ENCODE measurements at regions not wholly inside any gene's neighbourhood (a gene's known extent, or its start where the extent isn't known, plus 50 kb on each side); places are given as distances from the start of the nearest gene placed in this dataset.
A peak's percentile ranks its signal among the peaks of the same experiment; 100 is the strongest.

- no peak for DNase-seq
These were observed 167.5 kb upstream of the UMPS start for GRCh38 chr3:124562769-124563168.

GRCh38 chr3:124563376-124563775, 166.9 kb upstream of the UMPS start:
- no peak for DNase-seq

- peak; percentile 69 for DNase-seq
These were observed 165.2 kb upstream of the UMPS start for GRCh38 chr3:124565013-124565412.

- DNase-seq = no peak
These were observed 164.7 kb upstream of the UMPS start for GRCh38 chr3:124565551-124565950.

DNA sequence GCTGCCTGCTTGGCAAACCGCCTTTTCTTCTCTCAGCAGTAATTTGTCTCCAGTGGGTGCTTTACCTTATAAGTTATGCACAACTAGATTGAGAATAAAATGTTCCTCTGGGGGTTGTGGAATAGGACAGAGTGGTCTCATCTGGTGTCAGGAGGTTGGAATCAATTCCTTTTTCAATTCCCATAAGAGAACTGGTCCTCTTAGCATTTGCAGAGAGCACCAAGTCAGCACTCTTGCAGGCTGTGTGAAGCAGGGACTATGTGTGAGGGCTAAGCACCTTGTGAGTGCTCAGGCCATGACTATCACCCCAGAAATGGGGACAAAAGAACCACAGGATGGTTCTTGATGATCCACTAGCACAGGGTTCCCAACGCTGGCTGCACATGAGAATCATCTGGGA, 163.6 kb upstream of the UMPS start:
- no peak for DNase-seq

DNA sequence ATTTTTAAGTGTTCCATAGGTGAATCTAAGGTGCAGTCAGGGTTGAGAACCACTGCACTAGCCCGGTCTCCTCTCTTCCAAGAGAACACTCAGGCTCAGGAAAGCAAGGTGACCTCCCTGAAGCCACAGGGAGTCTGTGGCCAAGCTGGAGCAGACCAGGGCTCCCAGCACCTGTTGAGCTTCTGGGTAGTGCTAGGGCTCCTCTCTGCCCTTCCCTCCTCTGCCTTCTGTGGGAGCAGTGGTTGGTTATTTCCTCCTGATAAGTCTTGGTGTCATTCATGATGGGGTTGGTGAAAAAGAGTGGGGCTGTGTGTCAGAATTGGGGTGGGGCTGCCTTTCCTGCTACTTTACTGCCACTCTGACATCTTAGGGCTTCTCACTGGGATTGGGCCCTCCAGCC, 163.1 kb upstream of the UMPS start:
- DNase-seq = no peak

DNA sequence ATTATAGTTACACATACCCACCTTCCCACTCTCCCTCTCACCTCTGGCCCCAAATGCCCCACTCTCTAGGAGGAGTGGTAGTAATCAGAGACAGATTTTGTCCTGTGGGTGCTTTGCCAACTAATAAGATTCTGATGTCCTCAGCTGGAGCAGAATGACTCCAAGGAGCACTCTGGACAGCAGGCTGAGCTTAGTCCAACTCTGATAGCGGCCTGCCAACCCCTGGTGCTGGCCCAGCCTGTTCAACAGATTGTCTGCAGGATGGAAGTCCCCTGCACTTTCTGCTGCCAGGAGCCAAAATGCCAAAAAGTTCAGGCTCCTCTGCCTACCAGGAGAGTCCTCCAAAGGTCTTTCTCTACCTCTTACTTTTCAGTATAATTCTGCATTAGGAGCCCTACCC, 160.5 kb upstream of the UMPS start:
- no peak for DNase-seq

GRCh38 chr3:124570232-124570631, 160.0 kb upstream of the UMPS start:
- no peak for DNase-seq

- no peak for DNase-seq
These were observed 157.3 kb upstream of the UMPS start for GRCh38 chr3:124572851-124573405.

- DNase-seq = no peak
These were observed 156.2 kb upstream of the UMPS start for GRCh38 chr3:124574012-124574411.

- DNase-seq = no peak
These were observed 153.4 kb upstream of the UMPS start for GRCh38 chr3:124576565-124577493.

GRCh38 chr3:124577494-124578167, 152.6 kb upstream of the UMPS start:
- no peak for DNase-seq

- DNase-seq = no peak
These were observed 150.6 kb upstream of the UMPS start for GRCh38 chr3:124579641-124580040.

DNA sequence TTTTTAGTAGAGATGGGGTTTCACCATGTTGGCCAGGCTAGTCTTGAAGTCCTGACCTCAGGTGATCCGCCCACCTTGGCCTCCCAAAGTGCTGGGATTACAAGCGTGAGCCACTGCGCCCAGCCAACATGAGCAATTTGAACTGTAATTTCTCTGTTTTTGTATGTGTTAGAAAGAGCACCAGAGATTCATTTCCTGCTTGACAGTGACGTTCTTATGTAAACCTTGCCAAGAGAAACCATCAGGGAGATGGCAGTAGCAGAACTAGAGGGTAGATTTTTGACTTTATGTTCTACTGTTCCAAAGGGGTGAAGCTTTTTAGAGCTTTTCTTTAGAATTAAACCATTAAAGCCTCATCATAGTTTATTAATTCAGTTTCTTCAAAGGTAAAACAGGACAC, 148.1 kb upstream of the UMPS start:
- DNase-seq = no peak

DNA sequence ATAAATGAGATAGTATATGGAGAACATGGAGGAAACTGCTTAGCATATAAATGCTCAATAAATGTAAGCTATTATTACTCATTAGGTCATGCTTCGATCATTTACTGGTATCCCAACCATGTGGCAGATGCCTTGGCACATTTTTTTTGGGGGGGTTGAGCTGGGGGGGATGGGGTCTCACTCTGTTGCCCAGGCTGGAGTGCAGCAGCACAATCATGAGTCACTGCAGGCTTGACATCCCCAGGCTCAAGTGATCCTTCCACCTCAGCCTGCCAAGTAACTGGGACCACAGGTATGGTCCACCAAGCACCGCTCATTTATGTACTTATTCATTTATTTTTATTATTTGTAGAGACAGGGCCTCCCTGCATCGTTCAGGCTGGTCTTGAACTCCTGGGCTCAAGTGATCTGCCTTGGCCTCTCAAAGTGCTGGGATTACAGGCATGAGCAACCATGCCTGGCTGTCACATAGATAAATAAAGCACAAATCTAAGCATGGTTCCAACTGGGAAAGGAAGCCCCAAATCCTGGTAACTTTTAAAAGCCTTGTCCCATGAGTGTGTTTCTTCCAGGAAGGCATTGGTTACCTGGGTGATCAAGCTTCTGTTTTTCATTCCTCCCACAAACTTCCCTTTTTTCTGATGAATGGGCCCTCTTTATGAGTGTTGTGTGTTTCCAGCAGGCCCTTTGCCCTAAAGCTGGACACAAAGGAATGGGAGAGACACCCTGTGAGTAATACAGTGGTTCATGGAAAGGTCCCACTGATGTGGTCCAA, 147.4 kb upstream of the UMPS start:
- DNase-seq = no peak

DNA sequence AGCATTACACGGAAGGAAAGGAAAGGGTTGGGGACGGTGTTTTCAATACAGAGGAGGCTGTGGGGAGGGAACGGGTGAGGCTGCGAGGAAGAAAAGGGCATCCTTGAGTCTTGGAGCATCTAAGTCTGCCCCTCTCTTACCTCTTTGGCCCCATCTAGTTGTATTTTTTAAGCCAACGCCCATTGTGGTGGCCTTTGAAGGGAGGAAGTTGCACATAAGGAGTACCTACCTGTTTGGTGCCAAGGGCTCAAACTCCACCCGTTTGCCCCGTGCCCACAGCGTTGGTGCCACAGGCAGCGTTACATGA, 146.1 kb upstream of the UMPS start:
- DNase-seq = no peak

GRCh38 chr3:124584552-124585391, 145.5 kb upstream of the UMPS start:
- peak; percentile 74 for DNase-seq

GRCh38 chr3:124586126-124587052, 143.9 kb upstream of the UMPS start:
- DNase-seq = no peak

- no peak for DNase-seq
These were observed 143.2 kb upstream of the UMPS start for GRCh38 chr3:124587053-124587408.

DNA sequence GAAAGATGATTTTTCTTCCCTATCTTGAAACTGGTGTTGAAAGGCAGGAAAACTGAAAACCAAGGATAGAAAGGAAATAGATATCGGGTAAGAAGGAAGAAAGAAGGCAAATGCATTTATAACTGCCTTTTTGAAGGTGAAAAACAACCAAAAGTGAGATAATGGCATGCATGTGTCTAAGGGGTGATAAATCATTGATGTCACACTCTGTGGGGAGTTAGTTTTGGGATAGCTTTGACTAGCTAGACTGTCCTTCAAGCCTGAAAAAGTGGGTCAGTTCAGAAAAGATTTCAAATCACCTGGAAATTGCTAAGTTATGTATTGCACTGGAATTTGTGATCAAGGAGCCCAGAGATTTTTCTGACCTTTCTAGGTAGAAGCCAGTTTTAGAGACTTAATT, 142.2 kb upstream of the UMPS start:
- DNase-seq = no peak

DNA sequence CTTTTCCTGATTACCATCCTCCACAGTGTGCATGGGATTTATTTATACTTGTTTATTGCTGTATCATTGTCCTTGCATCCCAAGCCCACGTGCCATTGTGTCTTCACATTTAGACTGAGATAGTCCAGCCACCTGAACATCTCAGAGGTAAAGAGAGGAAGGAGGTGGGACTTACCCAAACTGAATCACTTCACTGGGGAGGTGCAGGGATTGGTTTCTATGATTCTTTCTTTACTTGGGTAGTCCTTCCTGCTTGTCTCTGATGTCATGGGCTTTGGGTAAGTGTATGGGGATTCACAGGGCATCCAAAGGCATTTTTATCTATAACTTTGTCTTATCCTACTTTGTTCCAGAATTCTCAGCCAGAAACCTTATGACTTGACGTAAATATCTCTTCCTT, 141.5 kb upstream of the UMPS start:
- no peak for DNase-seq
